ENCODE measurements at regions not wholly inside any gene's neighbourhood (a gene's known extent, or its start where the extent isn't known, plus 50 kb on each side); places are given as distances from the start of the nearest gene placed in this dataset.

DNA sequence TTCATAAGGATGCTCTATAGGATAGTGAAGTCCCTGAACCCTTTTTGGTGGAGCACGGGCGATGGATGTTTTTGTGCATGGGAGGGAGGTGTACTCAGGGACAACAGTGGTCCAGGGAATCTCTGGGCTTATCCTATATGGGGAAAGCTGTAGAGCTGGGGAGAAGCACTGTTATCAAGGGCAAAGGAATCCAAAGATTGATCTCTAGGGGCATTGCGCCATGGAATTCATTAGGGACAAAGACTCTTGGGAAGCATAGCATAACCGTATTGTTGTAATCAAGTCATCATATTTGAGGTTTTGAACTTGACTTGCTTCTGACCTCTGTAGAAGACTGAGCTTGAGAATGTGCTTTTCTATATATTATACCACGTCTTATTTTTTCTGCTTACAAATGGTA lies 172.9 kb upstream of the ZFHX3 start:
- DNase-seq (ENCODE audit: low read depth, low spot score): no peak
- H3K9ac ChIP-seq (ENCODE audit: control insufficient read depth, insufficient read depth, low read length): no peak overlapping the region
- no TSS peak for BruUV-seq (replicated peaks)
- WGBS (ENCODE audit: insufficient coverage, insufficient replicate concordance, low lambda C conversion rate, missing lambda C conversion rate): 61% methylated on average over 5 of the region's 5 CpGs
- no peak for ATAC-seq
- H3K36me3 ChIP-seq (ENCODE audit: control insufficient read depth in 2 of 2, insufficient read depth in 2 of 2, low read length in 1 of 2): no peaks in the 10 kb centered on the region
- SMC1A ChIA-PET (ENCODE audit: uncharacterized antibody, unreplicated experiment): no interaction called here
- TF ChIP-seq BACH1 (IDR thresholded peaks at IDR 0.05; ENCODE audit: borderline replicate concordance) (no peak), EP300 (IDR thresholded peaks at IDR 0.05; ENCODE audit: borderline replicate concordance in 1 of 2, control insufficient read depth in 1 of 2, low read depth in 2 of 2, low read length in 2 of 2) (no peak), MTA3 (IDR thresholded peaks at IDR 0.05; ENCODE audit: borderline replicate concordance, low read length) (no peak), RELA (IDR thresholded peaks at IDR 0.05; ENCODE audit: borderline replicate concordance, partially characterized antibody) (no peak), KLF5 (IDR thresholded peaks at IDR 0.05; ENCODE audit: partially characterized antibody) (no peak)
- TF ChIP-seq, protein P1, sequence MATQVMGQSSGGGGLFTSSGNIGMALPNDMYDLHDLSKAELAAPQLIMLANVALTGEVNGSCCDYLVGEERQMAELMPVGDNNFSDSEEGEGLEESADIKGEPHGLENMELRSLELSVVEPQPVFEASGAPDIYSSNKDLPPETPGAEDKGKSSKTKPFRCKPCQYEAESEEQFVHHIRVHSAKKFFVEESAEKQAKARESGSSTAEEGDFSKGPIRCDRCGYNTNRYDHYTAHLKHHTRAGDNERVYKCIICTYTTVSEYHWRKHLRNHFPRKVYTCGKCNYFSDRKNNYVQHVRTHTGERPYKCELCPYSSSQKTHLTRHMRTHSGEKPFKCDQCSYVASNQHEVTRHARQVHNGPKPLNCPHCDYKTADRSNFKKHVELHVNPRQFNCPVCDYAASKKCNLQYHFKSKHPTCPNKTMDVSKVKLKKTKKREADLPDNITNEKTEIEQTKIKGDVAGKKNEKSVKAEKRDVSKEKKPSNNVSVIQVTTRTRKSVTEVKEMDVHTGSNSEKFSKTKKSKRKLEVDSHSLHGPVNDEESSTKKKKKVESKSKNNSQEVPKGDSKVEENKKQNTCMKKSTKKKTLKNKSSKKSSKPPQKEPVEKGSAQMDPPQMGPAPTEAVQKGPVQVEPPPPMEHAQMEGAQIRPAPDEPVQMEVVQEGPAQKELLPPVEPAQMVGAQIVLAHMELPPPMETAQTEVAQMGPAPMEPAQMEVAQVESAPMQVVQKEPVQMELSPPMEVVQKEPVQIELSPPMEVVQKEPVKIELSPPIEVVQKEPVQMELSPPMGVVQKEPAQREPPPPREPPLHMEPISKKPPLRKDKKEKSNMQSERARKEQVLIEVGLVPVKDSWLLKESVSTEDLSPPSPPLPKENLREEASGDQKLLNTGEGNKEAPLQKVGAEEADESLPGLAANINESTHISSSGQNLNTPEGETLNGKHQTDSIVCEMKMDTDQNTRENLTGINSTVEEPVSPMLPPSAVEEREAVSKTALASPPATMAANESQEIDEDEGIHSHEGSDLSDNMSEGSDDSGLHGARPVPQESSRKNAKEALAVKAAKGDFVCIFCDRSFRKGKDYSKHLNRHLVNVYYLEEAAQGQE (IDR thresholded peaks at IDR 0.05; ENCODE audit: low read depth, low read length): no peak
- RAD21 ChIA-PET (ENCODE audit: unreplicated experiment): no interaction called here
- H3K4me3 ChIP-seq: no peak overlapping the region
- in situ Hi-C loops (cut with MboI): no loop called here
- H3K27me3 ChIP-seq (replicated peaks in 1 of 2; ENCODE audit: control insufficient read depth in 2 of 2, insufficient read depth in 2 of 2, low read length in 1 of 2): no peaks in the 10 kb centered on the region
- H3K79me2 ChIP-seq (ENCODE audit: control insufficient read depth, insufficient read depth, low read length): no peaks in the 10 kb centered on the region
- no peak overlapping the region for H3K4me2 ChIP-seq (ENCODE audit: control insufficient read depth, insufficient read depth)
- intact Hi-C loops (cut with micrococcal nuclease; ENCODE audit: unreplicated experiment): no loop called here
- no peak overlapping the region for H2AFZ ChIP-seq (ENCODE audit: control insufficient read depth, low read depth, low read length)
- H3K27ac ChIP-seq (ENCODE audit: control insufficient read depth, insufficient read depth): no peak overlapping the region
- CTCF ChIA-PET: no interaction called here
- no peak for FAIRE-seq
- no peaks in the 10 kb centered on the region for H4K20me1 ChIP-seq (ENCODE audit: control insufficient read depth, insufficient read depth)
- POLR2A ChIA-PET: no interaction called here
- no peaks in the 10 kb centered on the region for H3K4me1 ChIP-seq (ENCODE audit: control insufficient read depth, insufficient read depth, low read length)
- H3K9me3 ChIP-seq (replicated peaks; ENCODE audit: control insufficient read depth, insufficient read depth, low read length): no peaks in the 10 kb centered on the region; the same call in 2 of the 3 replicates
